WTC11 (cell line): ENCODE measurements at regions not wholly inside any gene's neighbourhood (a gene's known extent, or its start where the extent isn't known, plus 50 kb on each side); places are given as distances from the start of the nearest gene placed in this dataset.

Experiments used
- AFF4 ChIP-seq: sonication (generic); formaldehyde crosslinking; IDR thresholded peaks from 2 replicates; pipeline ENCODE4 v1.8.1; 2023; ENCODE audit warnings: mild to moderate bottlenecking, missing genetic modification reagents, borderline replicate concordance
- CTCF ChIP-seq: fragments of 200-600 bp; IDR thresholded peaks from 2 replicates; pipeline ENCODE4 v1.8.0; 2022; ENCODE audit warnings: antibody characterized with exemption
- ESRRA ChIP-seq: sonication (generic); formaldehyde crosslinking; IDR thresholded peaks from 2 replicates; pipeline ENCODE4 v1.8.1; 2022; ENCODE audit warnings: mild to moderate bottlenecking, missing genetic modification reagents, borderline replicate concordance
- FOXP4 ChIP-seq: sonication (generic); formaldehyde crosslinking; IDR thresholded peaks from 2 replicates; pipeline ENCODE4 v1.8.0; 2022; ENCODE audit warnings: mild to moderate bottlenecking, missing genetic modification reagents
- IRF2 ChIP-seq: sonication (generic); formaldehyde crosslinking; IDR thresholded peaks from 2 replicates; pipeline ENCODE4 v1.8.0; 2022; ENCODE audit warnings: low read depth, missing genetic modification reagents, borderline replicate concordance
- NFYB ChIP-seq: sonication (generic); formaldehyde crosslinking; conservative IDR thresholded peaks from 2 replicates; pipeline ENCODE4 v1.8.0; 2022; ENCODE audit warnings: low read depth, missing genetic modification reagents
- NR3C1 ChIP-seq: sonication (generic); formaldehyde crosslinking; conservative IDR thresholded peaks from 2 replicates; pipeline ENCODE4 v1.8.1; 2023; ENCODE audit warnings: low read depth, mild to moderate bottlenecking, missing genetic modification reagents
- USF2 ChIP-seq: sonication (generic); formaldehyde crosslinking; IDR thresholded peaks from 2 replicates; pipeline ENCODE4 v1.8.1; 2023; ENCODE audit warnings: mild to moderate bottlenecking, missing genetic modification reagents, moderate library complexity
- ZNF232 ChIP-seq: sonication (generic); formaldehyde crosslinking; IDR thresholded peaks from 2 replicates; pipeline ENCODE4 v1.8.0; 2022; ENCODE audit warnings: mild to moderate bottlenecking, missing genetic modification reagents

GRCh38 chrX:45668686-45669443, 468.2 kb upstream of the DIPK2B start:
- no peak for TF ChIP-seq CTCF
- TF ChIP-seq USF2 = no peak
- no peak for TF ChIP-seq IRF2 (CRISPR knock-in tag)
- no peak for TF ChIP-seq AFF4 (CRISPR knock-in tag)
- TF ChIP-seq NR3C1 (CRISPR knock-in tag) = no peak
- TF ChIP-seq FOXP4 (CRISPR knock-in tag) = no peak
- no peak for TF ChIP-seq NFYB
- TF ChIP-seq ESRRA (CRISPR knock-in tag) = no peak
- no peak for TF ChIP-seq ZNF232 (CRISPR knock-in tag)
